MM.1S (cell line): ENCODE measurements at regions not wholly inside any gene's neighbourhood (a gene's known extent, or its start where the extent isn't known, plus 50 kb on each side); places are given as distances from the start of the nearest gene placed in this dataset.

Source experiments
- DNase-seq: peaks from one replicate; pipeline ENCODE4 v3.0.0-alpha.2; 2015
- H2AFZ ChIP-seq: fragments of 300-600 bp; sonication (generic); 2 replicates; pipeline ENCODE4 v1.6.0; 2016; ENCODE audit warnings: antibody characterized with exemption, low read length
- H3F3A ChIP-seq: fragments of 300-600 bp; sonication (generic); 2 replicates; pipeline ENCODE4 v1.6.1; 2016; ENCODE audit warnings: mild to moderate bottlenecking, antibody characterized with exemption, low read length, moderate library complexity, mixed read lengths; ENCODE audit not compliant: insufficient read depth
- H3K27ac ChIP-seq: fragments of 300-600 bp; sonication (generic); 2 replicates; pipeline ENCODE4 v1.5.1; 2016; ENCODE audit warnings: mild to moderate bottlenecking, low read length
- H3K27me3 ChIP-seq: fragments of 300-600 bp; sonication (generic); replicated peaks from 2 replicates; pipeline ENCODE4 v1.6.0; 2016; ENCODE audit warnings: low read length; ENCODE audit not compliant: insufficient read depth
- H3K36me3 ChIP-seq: fragments of 300-600 bp; sonication (generic); replicated peaks from 2 replicates; pipeline ENCODE4 v1.6.1; 2016; ENCODE audit warnings: mild to moderate bottlenecking, low read length, mixed read lengths; ENCODE audit not compliant: insufficient read depth
- H3K4me1 ChIP-seq: fragments of 300-600 bp; sonication (generic); 2 replicates; pipeline ENCODE4 v1.6.1; 2016; ENCODE audit warnings: low read length, mixed read lengths
- H3K4me2 ChIP-seq: fragments of 300-600 bp; sonication (generic); 2 replicates; pipeline ENCODE4 v1.6.0; 2016; ENCODE audit warnings: low read depth, low read length
- H3K4me3 ChIP-seq: fragments of 300-600 bp; sonication (generic); 2 replicates; pipeline ENCODE4 v1.5.1; 2016; ENCODE audit warnings: low read length, mixed read lengths
- H3K79me2 ChIP-seq: fragments of 300-600 bp; sonication (generic); 2 replicates; pipeline ENCODE4 v1.6.1; 2016; ENCODE audit warnings: mixed run types, low read length, mixed read lengths
- H3K9ac ChIP-seq: fragments of 300-600 bp; sonication (generic); 2 replicates; pipeline ENCODE4 v1.6.1; 2016; ENCODE audit warnings: low read length, mixed read lengths
- H3K9me2 ChIP-seq: fragments of 300-600 bp; sonication (generic); replicated peaks from 2 replicates; pipeline ENCODE4 v1.6.1; 2016; ENCODE audit warnings: mild to moderate bottlenecking, low read length, mixed read lengths; ENCODE audit not compliant: insufficient read depth
- H3K9me3 ChIP-seq: fragments of 300-600 bp; sonication (generic); replicated peaks from 2 replicates; pipeline ENCODE4 v1.6.1; 2016; ENCODE audit warnings: mild to moderate bottlenecking, low read length, mixed read lengths; ENCODE audit not compliant: insufficient read depth
- H4K20me1 ChIP-seq: fragments of 300-600 bp; sonication (generic); 2 replicates; pipeline ENCODE4 v1.6.1; 2016; ENCODE audit warnings: mild to moderate bottlenecking, low read length, moderate library complexity, mixed read lengths; ENCODE audit not compliant: insufficient read depth
- CTCF ChIP-seq: fragments of 300-600 bp; sonication (generic); IDR thresholded peaks from 2 replicates; pipeline ENCODE4 v1.5.1; 2016; ENCODE audit warnings: antibody characterized with exemption, low read length, mixed read lengths
- EZH2 ChIP-seq: fragments of 300-600 bp; sonication (generic); optimal IDR thresholded peaks from 2 replicates; pipeline ENCODE3; 2017; ENCODE audit warnings: low read depth, mild to moderate bottlenecking, antibody characterized with exemption, low read length, mixed read lengths
- EZH2phosphoT487 ChIP-seq: fragments of 300-600 bp; sonication (generic); IDR thresholded peaks from 2 replicates; pipeline ENCODE4 v1.6.1; 2018; ENCODE audit warnings: antibody characterized with exemption, low read length

- Histone ChIP-seq H3K9me3 (no peaks in the 10 kb centered on the region), H3K4me2 (no peak overlapping the region), H3K4me1 (no peaks in the 10 kb centered on the region), H3K79me2 (no peaks in the 10 kb centered on the region), H3K4me3 (no peak overlapping the region), H4K20me1 (no peaks in the 10 kb centered on the region), H3K9me2 (no peaks in the 10 kb centered on the region), H3K27ac (no peak overlapping the region), H2AFZ (no peak overlapping the region), H3F3A (no peaks in the 10 kb centered on the region), H3K9ac (no peak overlapping the region), H3K36me3 (no peaks in the 10 kb centered on the region), H3K27me3 (no peaks in the 10 kb centered on the region)
- no peak for TF ChIP-seq EZH2
- no peak for TF ChIP-seq EZH2phosphoT487
- TF ChIP-seq CTCF: no peak
- no peak for DNase-seq
These were observed 489.1 kb upstream of the LRRTM4 start for GRCh38 chr2:78011251-78011650.

- no peaks in the 10 kb centered on the region for H4K20me1 ChIP-seq
- H3K4me2 ChIP-seq: no peak overlapping the region
- H3K36me3 ChIP-seq: no peaks in the 10 kb centered on the region
- H3K9ac ChIP-seq: no peak overlapping the region
- no peak overlapping the region for H2AFZ ChIP-seq
- no peak overlapping the region for H3K27ac ChIP-seq
- TF ChIP-seq EZH2: no peak
- TF ChIP-seq EZH2phosphoT487: no peak
- no peak for TF ChIP-seq CTCF
- H3K27me3 ChIP-seq: no peaks in the 10 kb centered on the region
- H3F3A ChIP-seq: no peaks in the 10 kb centered on the region
- H3K4me1 ChIP-seq: no peaks in the 10 kb centered on the region
- H3K4me3 ChIP-seq: no peak overlapping the region
- no peaks in the 10 kb centered on the region for H3K79me2 ChIP-seq
- H3K9me3 ChIP-seq: no peaks in the 10 kb centered on the region
- no peak for DNase-seq
- H3K9me2 ChIP-seq: no peaks in the 10 kb centered on the region
These were observed 498.3 kb upstream of the LRRTM4 start for GRCh38 chr2:78020491-78020890.

DNA sequence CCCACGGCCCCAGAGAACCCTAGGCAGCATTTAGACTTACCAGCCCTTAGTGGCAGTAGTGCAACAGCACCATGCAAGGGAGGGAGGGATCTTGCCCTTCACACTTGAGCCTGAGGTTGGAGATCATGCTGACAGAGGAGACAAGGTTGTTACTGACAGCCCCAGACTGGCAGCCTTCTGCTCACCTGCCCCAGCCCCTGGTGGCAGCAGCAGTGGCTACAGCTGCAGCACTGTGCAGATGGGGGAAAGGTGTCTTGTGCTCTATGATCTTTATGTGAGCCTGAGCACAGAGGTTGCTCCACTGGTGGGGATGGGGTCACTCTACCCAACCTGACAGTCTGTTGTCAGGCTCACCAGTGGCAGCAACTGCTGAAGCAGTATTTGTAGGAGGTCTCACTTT is 501.2 kb upstream of the LRRTM4 start:
- H3K9me3 ChIP-seq: no peaks in the 10 kb centered on the region
- TF ChIP-seq CTCF (no peak), EZH2phosphoT487 (no peak), EZH2 (no peak)
- no peak overlapping the region for H3K4me3 ChIP-seq
- no peaks in the 10 kb centered on the region for H3K36me3 ChIP-seq
- no peaks in the 10 kb centered on the region for H3K79me2 ChIP-seq
- H3K9ac ChIP-seq: no peak overlapping the region
- no peaks in the 10 kb centered on the region for H3F3A ChIP-seq
- H3K4me2 ChIP-seq: no peak overlapping the region
- H2AFZ ChIP-seq: no peak overlapping the region
- no peaks in the 10 kb centered on the region for H3K4me1 ChIP-seq
- no peak overlapping the region for H3K27ac ChIP-seq
- no peaks in the 10 kb centered on the region for H3K9me2 ChIP-seq
- no peaks in the 10 kb centered on the region for H3K27me3 ChIP-seq
- no peaks in the 10 kb centered on the region for H4K20me1 ChIP-seq
- no peak for DNase-seq

GRCh38 chr2:78024996-78025395 is 502.8 kb upstream of the LRRTM4 start:
- Histone ChIP-seq H3F3A (no peaks in the 10 kb centered on the region), H3K4me2 (no peak overlapping the region), H3K27ac (no peak overlapping the region), H2AFZ (no peak overlapping the region), H3K4me1 (no peaks in the 10 kb centered on the region), H3K4me3 (no peak overlapping the region), H3K79me2 (no peaks in the 10 kb centered on the region), H3K27me3 (no peaks in the 10 kb centered on the region), H3K9ac (no peak overlapping the region), H3K9me3 (no peaks in the 10 kb centered on the region), H3K9me2 (no peaks in the 10 kb centered on the region), H3K36me3 (no peaks in the 10 kb centered on the region), H4K20me1 (no peaks in the 10 kb centered on the region)
- DNase-seq: no peak
- TF ChIP-seq EZH2: no peak
